ENCODE measurements at regions not wholly inside any gene's neighbourhood (a gene's known extent, or its start where the extent isn't known, plus 50 kb on each side); places are given as distances from the start of the nearest gene placed in this dataset.

DNA sequence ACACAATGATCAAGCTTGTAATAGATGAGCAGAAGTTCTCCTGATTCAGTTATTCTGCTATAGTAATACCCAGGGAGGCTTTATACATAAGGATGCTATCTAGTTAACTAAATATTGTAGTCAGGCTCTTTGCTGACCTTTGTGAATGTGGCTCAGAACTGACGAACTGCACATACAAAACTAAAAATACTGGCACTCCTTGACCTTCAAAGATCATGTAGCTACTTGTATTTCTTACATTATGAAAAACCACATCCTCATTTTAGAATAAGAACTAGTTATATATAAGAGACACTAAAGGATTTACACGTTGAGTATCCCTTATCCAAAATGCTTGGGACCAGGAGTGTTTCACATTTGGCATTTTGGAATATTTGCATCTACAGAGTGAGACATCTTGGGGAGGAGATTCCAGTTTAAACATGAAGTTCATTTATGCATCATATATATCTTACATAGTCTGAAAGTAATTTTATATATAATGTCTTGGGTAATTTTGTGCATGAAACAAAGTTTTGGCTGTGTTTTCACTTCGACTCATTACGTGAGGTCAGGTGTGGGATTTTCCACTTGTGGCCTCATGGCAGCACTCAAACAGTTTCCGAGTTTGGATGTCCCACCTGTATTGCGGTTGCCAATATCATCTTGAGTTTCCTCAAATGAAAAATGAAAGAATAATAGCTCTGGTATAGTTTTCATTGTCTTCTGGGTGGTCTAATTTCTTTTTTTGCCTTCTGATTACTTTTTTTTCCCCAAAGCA is 58.4 kb upstream of the FBXL7 start:
- TF ChIP-seq, protein P1, sequence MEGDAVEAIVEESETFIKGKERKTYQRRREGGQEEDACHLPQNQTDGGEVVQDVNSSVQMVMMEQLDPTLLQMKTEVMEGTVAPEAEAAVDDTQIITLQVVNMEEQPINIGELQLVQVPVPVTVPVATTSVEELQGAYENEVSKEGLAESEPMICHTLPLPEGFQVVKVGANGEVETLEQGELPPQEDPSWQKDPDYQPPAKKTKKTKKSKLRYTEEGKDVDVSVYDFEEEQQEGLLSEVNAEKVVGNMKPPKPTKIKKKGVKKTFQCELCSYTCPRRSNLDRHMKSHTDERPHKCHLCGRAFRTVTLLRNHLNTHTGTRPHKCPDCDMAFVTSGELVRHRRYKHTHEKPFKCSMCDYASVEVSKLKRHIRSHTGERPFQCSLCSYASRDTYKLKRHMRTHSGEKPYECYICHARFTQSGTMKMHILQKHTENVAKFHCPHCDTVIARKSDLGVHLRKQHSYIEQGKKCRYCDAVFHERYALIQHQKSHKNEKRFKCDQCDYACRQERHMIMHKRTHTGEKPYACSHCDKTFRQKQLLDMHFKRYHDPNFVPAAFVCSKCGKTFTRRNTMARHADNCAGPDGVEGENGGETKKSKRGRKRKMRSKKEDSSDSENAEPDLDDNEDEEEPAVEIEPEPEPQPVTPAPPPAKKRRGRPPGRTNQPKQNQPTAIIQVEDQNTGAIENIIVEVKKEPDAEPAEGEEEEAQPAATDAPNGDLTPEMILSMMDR (IDR thresholded peaks at IDR 0.05) = no peak
- TF ChIP-seq POLR2A (IDR thresholded peaks at IDR 0.05) = no peak
